ENCODE measurements at regions not wholly inside any gene's neighbourhood (a gene's known extent, or its start where the extent isn't known, plus 50 kb on each side); places are given as distances from the start of the nearest gene placed in this dataset.

DNA sequence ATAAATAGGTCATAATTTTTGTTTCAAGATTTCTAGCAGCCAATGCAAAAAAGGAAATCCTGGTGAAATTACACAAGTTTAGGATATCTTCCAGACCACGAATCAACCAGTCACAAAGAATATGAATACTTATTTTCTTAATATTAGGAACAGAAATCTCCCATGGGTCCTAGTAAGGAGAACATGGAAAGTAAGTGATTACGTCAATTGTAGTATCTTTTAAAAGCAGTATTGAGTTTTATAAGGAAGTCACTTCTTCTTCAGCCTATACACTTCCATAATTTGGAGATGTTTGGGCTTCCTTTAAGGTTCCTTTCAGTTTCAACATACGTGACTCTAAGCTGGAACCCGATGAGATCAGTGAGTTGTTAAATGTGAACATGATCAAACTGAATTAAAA is 534.5 kb downstream of the USP25 start:
- TF ChIP-seq, protein P1, sequence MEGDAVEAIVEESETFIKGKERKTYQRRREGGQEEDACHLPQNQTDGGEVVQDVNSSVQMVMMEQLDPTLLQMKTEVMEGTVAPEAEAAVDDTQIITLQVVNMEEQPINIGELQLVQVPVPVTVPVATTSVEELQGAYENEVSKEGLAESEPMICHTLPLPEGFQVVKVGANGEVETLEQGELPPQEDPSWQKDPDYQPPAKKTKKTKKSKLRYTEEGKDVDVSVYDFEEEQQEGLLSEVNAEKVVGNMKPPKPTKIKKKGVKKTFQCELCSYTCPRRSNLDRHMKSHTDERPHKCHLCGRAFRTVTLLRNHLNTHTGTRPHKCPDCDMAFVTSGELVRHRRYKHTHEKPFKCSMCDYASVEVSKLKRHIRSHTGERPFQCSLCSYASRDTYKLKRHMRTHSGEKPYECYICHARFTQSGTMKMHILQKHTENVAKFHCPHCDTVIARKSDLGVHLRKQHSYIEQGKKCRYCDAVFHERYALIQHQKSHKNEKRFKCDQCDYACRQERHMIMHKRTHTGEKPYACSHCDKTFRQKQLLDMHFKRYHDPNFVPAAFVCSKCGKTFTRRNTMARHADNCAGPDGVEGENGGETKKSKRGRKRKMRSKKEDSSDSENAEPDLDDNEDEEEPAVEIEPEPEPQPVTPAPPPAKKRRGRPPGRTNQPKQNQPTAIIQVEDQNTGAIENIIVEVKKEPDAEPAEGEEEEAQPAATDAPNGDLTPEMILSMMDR (conservative IDR thresholded peaks at IDR 0.05), result no peak
- no peak for TF ChIP-seq ZFX (IDR thresholded peaks at IDR 0.05)
- no peak overlapping the region for H3K27ac ChIP-seq

DNA sequence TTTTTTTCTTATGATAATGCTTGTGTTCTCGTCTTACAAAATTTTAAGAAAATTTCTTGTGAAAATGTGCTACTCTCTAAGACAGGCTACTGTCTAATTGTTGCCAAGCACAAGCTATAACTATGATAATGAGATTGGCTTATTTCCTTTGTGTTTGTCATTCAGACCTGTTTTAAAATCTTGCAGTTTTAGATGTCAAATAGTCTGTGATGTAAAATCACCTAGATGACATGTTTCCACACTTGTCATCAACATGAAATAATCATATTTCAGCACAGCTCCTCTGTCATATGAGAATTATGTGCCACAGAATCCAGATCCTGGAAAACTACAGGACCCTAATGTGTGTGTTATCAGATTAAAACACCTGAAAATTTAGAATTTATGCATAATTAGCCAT is 539.7 kb downstream of the USP25 start:
- TF ChIP-seq, protein P1 (conservative IDR thresholded peaks at IDR 0.05), result no peak
- no peak overlapping the region for H3K27ac ChIP-seq

DNA sequence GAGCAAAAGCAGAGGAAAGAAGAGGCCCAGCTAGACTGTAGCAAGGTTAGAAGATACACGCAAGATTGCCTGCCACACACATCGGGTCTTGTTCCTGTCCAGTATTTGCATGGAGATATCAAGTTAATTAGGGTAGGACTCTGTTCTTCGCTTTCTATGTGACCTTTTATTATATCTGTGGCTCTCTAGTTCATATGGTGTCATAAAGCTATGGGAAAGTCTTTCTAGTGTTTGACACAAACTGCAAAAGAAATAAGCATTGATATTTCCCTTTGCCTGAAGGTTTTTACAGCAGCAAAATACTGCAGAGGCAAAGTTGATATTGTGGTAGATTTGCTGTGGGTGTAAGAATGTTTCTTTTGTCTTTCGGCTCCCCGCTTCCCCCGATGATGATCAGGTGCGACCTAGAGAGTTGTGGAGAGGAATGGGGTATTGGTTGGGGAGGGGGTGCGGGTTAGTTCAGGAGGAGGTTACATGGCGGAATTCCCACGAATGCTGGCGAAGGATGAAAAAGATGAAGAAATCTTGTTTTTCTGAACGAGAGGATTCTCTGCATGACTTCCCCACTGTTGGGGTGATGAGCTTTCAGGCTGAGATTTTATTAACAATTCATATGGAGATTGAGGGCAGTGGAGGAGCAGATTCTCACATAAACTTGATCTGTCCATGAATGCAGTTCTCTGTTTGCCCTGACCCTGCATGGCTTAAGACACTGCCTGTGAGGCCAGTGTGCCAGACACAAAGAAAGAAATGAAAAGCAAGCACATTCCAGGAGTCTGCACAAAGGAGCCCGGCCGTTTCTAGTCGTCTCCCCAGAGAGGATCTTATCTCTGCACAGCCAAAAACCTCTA is 550.2 kb downstream of the USP25 start:
- TF ChIP-seq ZFX (IDR thresholded peaks at IDR 0.05), result no peak
- TF ChIP-seq, protein P1 (conservative IDR thresholded peaks at IDR 0.05), result no peak
- peak overlapping the region; percentile 100 for H3K27ac ChIP-seq

DNA sequence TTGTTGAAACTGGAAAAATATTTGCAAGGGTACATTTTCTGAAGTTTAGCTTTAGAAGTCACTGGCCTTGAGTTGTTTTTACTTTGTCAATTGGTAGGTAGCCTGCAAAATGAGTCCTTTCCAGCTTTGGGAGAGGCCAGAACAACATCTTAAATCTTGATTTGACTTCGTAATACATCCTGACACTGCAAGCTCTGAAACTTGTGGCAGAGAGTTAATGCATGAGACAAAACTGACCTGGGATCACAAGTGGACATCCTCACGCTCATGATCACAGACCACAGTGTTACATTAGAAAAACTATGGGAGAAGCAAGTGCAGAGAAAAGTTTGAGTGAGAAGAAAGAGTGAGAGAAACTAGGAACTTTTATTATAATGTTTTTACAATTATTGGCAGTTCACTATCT is 550.9 kb downstream of the USP25 start:
- no peak for TF ChIP-seq ZFX (IDR thresholded peaks at IDR 0.05)
- TF ChIP-seq, protein P1 (conservative IDR thresholded peaks at IDR 0.05), result no peak
- peak overlapping the region; percentile 100; the same call in 1 of the 2 replicates for H3K27ac ChIP-seq

DNA sequence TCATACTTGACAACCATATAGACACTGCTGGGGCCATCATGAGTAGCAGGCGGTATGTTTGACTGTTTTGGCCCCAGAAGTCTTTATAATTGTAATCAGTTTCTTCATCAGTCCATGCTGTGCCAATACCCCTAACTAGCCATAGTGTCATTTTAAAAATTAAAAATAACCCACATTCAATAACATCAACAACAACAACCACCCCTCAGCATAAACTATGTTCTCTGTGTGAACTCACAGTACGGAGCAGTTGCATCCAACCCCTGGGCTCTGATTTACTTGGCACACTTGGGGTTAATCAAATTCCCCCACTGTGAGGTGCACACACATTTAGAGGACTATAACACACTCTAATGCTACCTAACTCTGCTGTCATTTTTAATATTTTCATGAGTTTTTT is 553.7 kb downstream of the USP25 start:
- TF ChIP-seq, protein P1 (conservative IDR thresholded peaks at IDR 0.05), result no peak
- TF ChIP-seq ZFX (IDR thresholded peaks at IDR 0.05), result no peak
- H3K27ac ChIP-seq, result peak overlapping the region; percentile 59; the same call in 1 of the 2 replicates

DNA sequence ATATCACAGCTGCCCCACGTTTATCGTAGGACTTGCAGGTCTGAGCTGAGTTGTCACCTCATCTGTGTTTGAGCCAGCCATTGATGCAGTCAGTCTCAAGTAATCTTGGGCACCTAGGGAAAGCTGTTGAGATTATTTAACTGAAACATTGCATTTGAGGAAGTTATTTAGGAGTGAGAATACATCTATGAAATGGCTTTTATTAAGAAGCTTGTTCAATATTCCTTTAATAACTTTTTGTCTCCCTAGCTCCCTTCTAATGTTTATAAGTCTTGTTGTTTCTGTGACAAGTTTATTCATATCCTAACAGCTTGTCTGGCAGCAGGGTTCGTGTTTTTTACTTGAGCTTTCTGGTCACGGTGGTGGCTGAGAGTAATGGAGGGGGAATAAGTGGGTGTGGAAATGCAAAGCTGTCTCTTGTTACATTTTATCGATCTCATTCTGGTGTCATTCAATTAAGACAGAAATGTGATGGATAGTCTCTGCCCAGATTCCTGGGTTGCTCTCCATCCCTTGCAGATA is 555.9 kb downstream of the USP25 start:
- no peak for TF ChIP-seq ZFX (IDR thresholded peaks at IDR 0.05)
- TF ChIP-seq, protein P1 (conservative IDR thresholded peaks at IDR 0.05), result no peak
- peak overlapping the region; percentile 33; the same call in 1 of the 2 replicates for H3K27ac ChIP-seq

DNA sequence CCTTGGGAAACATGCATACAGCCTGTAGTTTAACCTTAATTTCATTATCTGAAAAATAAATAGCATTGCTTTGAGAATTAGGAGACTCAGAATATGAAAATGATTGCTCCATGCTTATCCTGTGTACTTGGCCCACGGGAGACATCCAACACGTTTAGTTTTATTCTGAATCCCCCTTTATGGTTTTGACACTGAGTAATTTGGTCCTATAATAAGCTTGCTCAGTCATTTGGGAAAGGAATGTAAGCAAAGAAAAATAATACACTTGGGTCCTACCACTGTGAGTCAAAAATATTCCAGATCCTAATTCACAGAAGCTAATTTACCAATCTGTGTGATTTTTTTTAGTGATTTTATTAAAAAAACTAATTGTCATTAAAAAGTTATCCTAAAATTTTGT is 557.3 kb downstream of the USP25 start:
- H3K27ac ChIP-seq, result no peak overlapping the region
- TF ChIP-seq ZFX (IDR thresholded peaks at IDR 0.05), result no peak
- TF ChIP-seq, protein P1 (conservative IDR thresholded peaks at IDR 0.05), result no peak

Measured in C4-2B (cell line).